Globus pallidus (tissue), 1 donor: ENCODE measurements at regions not wholly inside any gene's neighbourhood (a gene's known extent, or its start where the extent isn't known, plus 50 kb on each side); places are given as distances from the start of the nearest gene placed in this dataset.

ENCODE experiments used
- DNase-seq: peaks from one replicate; pipeline ENCODE4 v3.0.0-alpha.2; 2015; ENCODE audit warnings: low spot score

GRCh38 chr13:74966275-74966674 is 515.7 kb downstream of the TBC1D4 start:
- no peak for DNase-seq

GRCh38 chr13:74945637-74946036 is 536.3 kb downstream of the TBC1D4 start:
- no peak for DNase-seq

- no peak for DNase-seq
These were observed 550.1 kb downstream of the TBC1D4 start for GRCh38 chr13:74931698-74932433.

- DNase-seq: no peak
These were observed 551.4 kb downstream of the TBC1D4 start for GRCh38 chr13:74930402-74931165.

GRCh38 chr13:74929436-74929835 is 552.5 kb downstream of the TBC1D4 start:
- no peak for DNase-seq

- DNase-seq: no peak
These were observed 554.1 kb downstream of the TBC1D4 start for GRCh38 chr13:74927823-74928222.

- no peak for DNase-seq
These were observed 559.0 kb downstream of the TBC1D4 start for GRCh38 chr13:74922963-74923362.

- DNase-seq: no peak
These were observed 560.6 kb downstream of the TBC1D4 start for GRCh38 chr13:74921326-74921725.

- DNase-seq: no peak
These were observed 561.0 kb downstream of the TBC1D4 start for GRCh38 chr13:74920920-74921319.

GRCh38 chr13:74920361-74920760 is 561.6 kb downstream of the TBC1D4 start:
- no peak for DNase-seq

- DNase-seq: no peak
These were observed 562.1 kb downstream of the TBC1D4 start for GRCh38 chr13:74919914-74920313.

GRCh38 chr13:74912898-74913297 is 569.1 kb downstream of the TBC1D4 start:
- no peak for DNase-seq

- DNase-seq: no peak
These were observed 571.6 kb downstream of the TBC1D4 start for GRCh38 chr13:74910415-74910814.

- no peak for DNase-seq
These were observed 574.2 kb downstream of the TBC1D4 start for GRCh38 chr13:74907788-74908187.

- no peak for DNase-seq
These were observed 577.4 kb downstream of the TBC1D4 start for GRCh38 chr13:74904556-74904955.

GRCh38 chr13:74895042-74895796 is 586.8 kb downstream of the TBC1D4 start:
- no peak for DNase-seq

GRCh38 chr13:74892096-74892495 is 589.9 kb downstream of the TBC1D4 start:
- no peak for DNase-seq

- no peak for DNase-seq
These were observed 590.4 kb downstream of the TBC1D4 start for GRCh38 chr13:74891610-74892009.

GRCh38 chr13:74889321-74889720 is 592.6 kb downstream of the TBC1D4 start:
- DNase-seq: no peak

- DNase-seq: peak; percentile 17
These were observed 595.5 kb downstream of the TBC1D4 start for GRCh38 chr13:74886502-74886901.

GRCh38 chr13:74883834-74884233 is 598.1 kb downstream of the TBC1D4 start:
- no peak for DNase-seq

- DNase-seq: no peak
These were observed 610.4 kb downstream of the TBC1D4 start for GRCh38 chr13:74871369-74872070.
